SK-N-MC (cell line): ENCODE measurements at regions not wholly inside any gene's neighbourhood (a gene's known extent, or its start where the extent isn't known, plus 50 kb on each side); places are given as distances from the start of the nearest gene placed in this dataset.

ENCODE experiments used
- EZH2 ChIP-seq: fragments of 200-600 bp; sonication (generic); IDR thresholded peaks from one replicate; pipeline ENCODE4 v1.6.1; 2017; ENCODE audit warnings: antibody characterized with exemption
- FOXP2 ChIP-seq: optimal IDR thresholded peaks from 2 replicates; pipeline ENCODE3; 2011; ENCODE audit warnings: mild to moderate bottlenecking, moderate library complexity; ENCODE audit not compliant: insufficient read depth; ENCODE audit errors: extremely low read length, control extremely low read depth
- POLR2AphosphoS5 ChIP-seq: IDR thresholded peaks from 2 replicates; pipeline ENCODE4 v1.6.1; 2012; ENCODE audit warnings: mild to moderate bottlenecking, low read depth, low read length, borderline replicate concordance

DNA sequence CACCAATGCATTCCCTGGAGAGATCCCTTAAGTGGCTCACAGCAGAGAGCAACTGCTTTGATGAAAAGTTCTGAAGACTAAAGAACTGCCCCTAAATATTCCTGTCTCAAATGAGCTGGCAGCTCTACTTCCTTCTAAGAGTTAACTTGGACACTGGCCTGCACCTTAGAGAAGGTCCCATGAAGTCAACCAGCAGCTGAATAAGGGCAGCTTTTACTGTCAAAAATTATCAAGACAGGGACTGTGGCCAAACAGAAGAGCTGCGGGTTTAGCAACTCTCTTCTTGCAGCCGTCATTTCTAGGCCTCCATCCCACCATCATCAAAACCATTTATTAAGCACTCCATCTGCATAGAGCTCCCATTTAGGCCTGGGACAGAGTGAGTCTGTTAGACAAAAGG lies 491.1 kb upstream of the TSHZ3 start:
- TF ChIP-seq EZH2 (no peak), POLR2AphosphoS5 (no peak), FOXP2 (no peak)
